Osteoblast (primary cell): ENCODE measurements at regions not wholly inside any gene's neighbourhood (a gene's known extent, or its start where the extent isn't known, plus 50 kb on each side); places are given as distances from the start of the nearest gene placed in this dataset.

Experiments used
- DNase-seq: peaks from one replicate; pipeline ENCODE4 v3.0.0; 2011; ENCODE audit warnings: low spot score, mixed read lengths; ENCODE audit not compliant: insufficient read length; ENCODE audit errors: missing footprints
- H2AFZ ChIP-seq: 2 replicates; pipeline ENCODE4 v1.6.0; 2011; ENCODE audit warnings: mild to moderate bottlenecking, low read length
- H3K27ac ChIP-seq: 2 replicates; pipeline ENCODE4 v1.5.1; 2011; ENCODE audit warnings: mild to moderate bottlenecking, low read depth, low read length, moderate library complexity
- H3K27me3 ChIP-seq: 2 replicates; pipeline ENCODE4 v1.6.0; 2012; ENCODE audit warnings: mild to moderate bottlenecking, control low read depth, inconsistent platforms, low read length, moderate library complexity; ENCODE audit not compliant: insufficient read depth
- H3K36me3 ChIP-seq: 2 replicates; pipeline ENCODE4 v1.5.1; 2011; ENCODE audit warnings: mild to moderate bottlenecking, low read length, control low read depth, moderate library complexity; ENCODE audit not compliant: insufficient read depth
- H3K4me1 ChIP-seq: 2 replicates; pipeline ENCODE4 v1.5.1; 2011; ENCODE audit warnings: mild to moderate bottlenecking, low read length, control low read depth, moderate library complexity; ENCODE audit not compliant: insufficient read depth
- H3K4me2 ChIP-seq: 2 replicates; pipeline ENCODE4 v1.6.0; 2011; ENCODE audit warnings: mild to moderate bottlenecking, low read length; ENCODE audit not compliant: insufficient read depth
- H3K4me3 ChIP-seq: fragments of 200-600 bp; sonication (generic); 3 replicates; pipeline ENCODE4 v1.5.1; 2012; ENCODE audit warnings: mild to moderate bottlenecking, low read length, inconsistent platforms; ENCODE audit not compliant: insufficient read depth
- H3K79me2 ChIP-seq: 2 replicates; pipeline ENCODE4 v1.6.0; 2012; ENCODE audit warnings: mild to moderate bottlenecking, low read length, control low read depth, inconsistent platforms; ENCODE audit not compliant: insufficient read depth
- H3K9me3 ChIP-seq: 2 replicates; pipeline ENCODE4 v1.5.1; 2011; ENCODE audit warnings: low read depth, low read length, control low read depth
- H4K20me1 ChIP-seq: 2 replicates; pipeline ENCODE4 v1.6.0; 2012; ENCODE audit warnings: mild to moderate bottlenecking, low read length, control low read depth; ENCODE audit not compliant: insufficient read depth
- CTCF ChIP-seq: IDR thresholded peaks from 2 replicates; pipeline ENCODE4 v1.5.1; 2011; ENCODE audit warnings: mild to moderate bottlenecking, low read depth, low read length, moderate library complexity; ENCODE audit errors: extremely low read depth

GRCh38 chr4:18869166-18869565, 847.6 kb upstream of the LCORL start:
- H3K4me1 ChIP-seq: no peaks in the 10 kb centered on the region
- no peaks in the 10 kb centered on the region for H3K79me2 ChIP-seq
- H3K27ac ChIP-seq: no peak overlapping the region
- H3K36me3 ChIP-seq: no peaks in the 10 kb centered on the region
- H3K9me3 ChIP-seq: no peaks in the 10 kb centered on the region
- DNase-seq: no peak
- TF ChIP-seq CTCF: no peak
- no peak overlapping the region for H3K4me3 ChIP-seq
- H3K27me3 ChIP-seq: no peaks in the 10 kb centered on the region
- no peaks in the 10 kb centered on the region for H4K20me1 ChIP-seq
- no peak overlapping the region for H2AFZ ChIP-seq
- H3K4me2 ChIP-seq: no peak overlapping the region

- no peaks in the 10 kb centered on the region for H3K9me3 ChIP-seq
- H3K4me3 ChIP-seq: no peak overlapping the region
- no peaks in the 10 kb centered on the region for H3K4me1 ChIP-seq
- no peak overlapping the region for H3K4me2 ChIP-seq
- DNase-seq: no peak
- H2AFZ ChIP-seq: no peak overlapping the region
- no peaks in the 10 kb centered on the region for H3K79me2 ChIP-seq
- H3K36me3 ChIP-seq: no peaks in the 10 kb centered on the region
- H3K27me3 ChIP-seq: no peaks in the 10 kb centered on the region
- TF ChIP-seq CTCF: no peak
- no peaks in the 10 kb centered on the region for H4K20me1 ChIP-seq
- H3K27ac ChIP-seq: no peak overlapping the region
Observed at GRCh38 chr4:18860836-18861530, 839.4 kb upstream of the LCORL start.

GRCh38 chr4:18859468-18859867, 837.9 kb upstream of the LCORL start:
- TF ChIP-seq CTCF: no peak
- no peaks in the 10 kb centered on the region for H3K4me1 ChIP-seq
- H3K4me2 ChIP-seq: no peak overlapping the region
- no peaks in the 10 kb centered on the region for H3K79me2 ChIP-seq
- no peaks in the 10 kb centered on the region for H4K20me1 ChIP-seq
- no peaks in the 10 kb centered on the region for H3K36me3 ChIP-seq
- no peaks in the 10 kb centered on the region for H3K27me3 ChIP-seq
- DNase-seq: no peak
- H3K27ac ChIP-seq: no peak overlapping the region
- H2AFZ ChIP-seq: no peak overlapping the region
- H3K4me3 ChIP-seq: no peak overlapping the region
- H3K9me3 ChIP-seq: no peaks in the 10 kb centered on the region

GRCh38 chr4:18858229-18858922, 836.8 kb upstream of the LCORL start:
- Histone ChIP-seq H3K4me1 (no peaks in the 10 kb centered on the region), H4K20me1 (no peaks in the 10 kb centered on the region), H3K4me3 (no peak overlapping the region), H3K79me2 (no peaks in the 10 kb centered on the region), H3K9me3 (no peaks in the 10 kb centered on the region), H3K4me2 (no peak overlapping the region), H2AFZ (no peak overlapping the region), H3K27ac (no peak overlapping the region), H3K27me3 (no peaks in the 10 kb centered on the region), H3K36me3 (no peaks in the 10 kb centered on the region)
- no peak for DNase-seq
- TF ChIP-seq CTCF: no peak
